ENCODE measurements at regions not wholly inside any gene's neighbourhood (a gene's known extent, or its start where the extent isn't known, plus 50 kb on each side); places are given as distances from the start of the nearest gene placed in this dataset.

- no peaks in the 10 kb centered on the region for H3K79me1 ChIP-seq (ENCODE audit: low read depth, low read length)
- H3K23ac ChIP-seq (ENCODE audit: insufficient read length): no peak overlapping the region
- POLR2A ChIA-PET (ENCODE audit: partially characterized antibody): no interaction called here
- FAIRE-seq: no peak
- no peak overlapping the region for H4K5ac ChIP-seq (ENCODE audit: insufficient read length, low read depth, low read length)
- no peak overlapping the region for H2BK5ac ChIP-seq (ENCODE audit: low read depth, low read length)
- H3K18ac ChIP-seq (ENCODE audit: extremely low read depth, low read length): no peak overlapping the region
- no peak overlapping the region for H3K4ac ChIP-seq (replicated peaks; ENCODE audit: insufficient read length, low read depth, low read length)
- H2BK20ac ChIP-seq (ENCODE audit: low read length): no peak overlapping the region
- H3K36me3 ChIP-seq (ENCODE audit: control insufficient read depth in 2 of 4, insufficient read depth in 4 of 4, low read length in 3 of 4): no peaks in the 10 kb centered on the region
- H3K56ac ChIP-seq (replicated peaks; ENCODE audit: insufficient read length, low read depth, low read length): no peak overlapping the region
- H3K9me3 ChIP-seq (ENCODE audit: insufficient read depth in 2 of 2, low read depth in 1 of 2, low read length in 1 of 2): no peaks in the 10 kb centered on the region
- H3K4me2 ChIP-seq (ENCODE audit: insufficient read depth in 1 of 2, low read depth in 2 of 2, low read length in 2 of 2): no peak overlapping the region
- H3K27me3 ChIP-seq (replicated peaks in 1 of 4; ENCODE audit: control insufficient read depth in 3 of 4, extremely low read depth in 1 of 4, insufficient read depth in 3 of 4, low read length in 3 of 4): peaks cover 0 to 1% (median 0%) of the 10 kb centered on the region in 4 experiments; a peak in 1 of 7 replicates
- H3K14ac ChIP-seq (ENCODE audit: insufficient read length): no peak overlapping the region
- H2AFZ ChIP-seq (ENCODE audit: low read length): no peak overlapping the region
- H3K9ac ChIP-seq (replicated peaks in 1 of 4; ENCODE audit: extremely low read depth in 1 of 4, low read depth in 3 of 4, low read length in 3 of 4): no peak overlapping the region
- no peaks in the 10 kb centered on the region for H3K79me2 ChIP-seq (ENCODE audit: control insufficient read depth in 1 of 2, insufficient read depth in 2 of 2, low read length in 2 of 2)
- CTCF ChIA-PET (ENCODE audit: partially characterized antibody): interaction anchor here (0.7 to 1.7 kb wide), 7 partner anchors 9 to 209 kb away, joined by 4 to 9 read pairs (median 4); no protein-coding TSS in a partner anchor
- H3K4me3 ChIP-seq (ENCODE audit: extremely low read depth in 1 of 4, insufficient read depth in 2 of 4, low read depth in 3 of 4, low read length in 4 of 4): no peak overlapping the region
- H2BK12ac ChIP-seq (ENCODE audit: low read depth, low read length): no peak overlapping the region
- no peak overlapping the region for H2BK120ac ChIP-seq (replicated peaks; ENCODE audit: low read depth, low read length)
- TF ChIP-seq POLR2AphosphoS5 (IDR thresholded peaks at IDR 0.05; ENCODE audit: low read depth, low read length) (no peak), CTCF (IDR thresholded peaks at IDR 0.05; ENCODE audit: control extremely low read depth in 1 of 3, insufficient read depth in 1 of 3, low read depth in 1 of 3, low read length in 3 of 3) (peak in 2 of 3 experiments; percentile 20 to 21; a peak in 2 of 4 replicates), CEBPB (IDR thresholded peaks at IDR 0.05; ENCODE audit: low read depth, low read length) (no peak), SRF (IDR thresholded peaks at IDR 0.05; ENCODE audit: low read depth, low read length) (no peak), BCL11A (IDR thresholded peaks at IDR 0.05; ENCODE audit: low read depth in 2 of 2, low read length in 2 of 2) (no peak), RXRA (IDR thresholded peaks at IDR 0.05; ENCODE audit: insufficient read depth, low read depth, low read length) (no peak), SP4 (IDR thresholded peaks at IDR 0.05; ENCODE audit: low read length) (no peak), RAD21 (IDR thresholded peaks at IDR 0.05 in 1 of 2, conservative IDR thresholded peaks at IDR 0.05 in 1 of 2; ENCODE audit: low read depth in 2 of 2, low read length in 2 of 2) (peak; percentile 48 to 55), SAP30 (IDR thresholded peaks at IDR 0.05; ENCODE audit: insufficient read depth, insufficient replicate concordance, low read length) (no peak), NANOG (IDR thresholded peaks at IDR 0.05; ENCODE audit: insufficient read depth, low read depth, low read length, poor library complexity, severe bottlenecking) (no peak), KDM1A (IDR thresholded peaks at IDR 0.05; ENCODE audit: borderline replicate concordance, low read length) (no peak), TCF12 (IDR thresholded peaks at IDR 0.05; ENCODE audit: low read depth, low read length) (no peak), SIRT6 (IDR thresholded peaks at IDR 0.05; ENCODE audit: low read length) (no peak)
- H4K91ac ChIP-seq (replicated peaks; ENCODE audit: insufficient read length, low read length): no peak overlapping the region
- no peak overlapping the region for H2AK5ac ChIP-seq (ENCODE audit: low read depth, low read length)
- H3K4me1 ChIP-seq (replicated peaks in 1 of 4; ENCODE audit: control insufficient read depth in 3 of 4, insufficient read depth in 4 of 4, low read length in 3 of 4): peaks cover 0 to 3% (median 0%) of the 10 kb centered on the region in 4 experiments; a peak in 1 of 7 replicates
- no peaks in the 10 kb centered on the region for H4K20me1 ChIP-seq (replicated peaks in 1 of 2; ENCODE audit: control insufficient read depth in 1 of 2, insufficient read depth in 2 of 2, low read length in 2 of 2)
- H2BK15ac ChIP-seq (ENCODE audit: low read length): no peak overlapping the region
- H4K8ac ChIP-seq (ENCODE audit: extremely low read depth, insufficient read depth, low read length): no peak overlapping the region
- no peak overlapping the region for H3K27ac ChIP-seq (ENCODE audit: low read depth, low read length)
- no peak for DNase-seq (ENCODE audit: low read depth in 1 of 2, low spot score in 2 of 2)
- H3K23me2 ChIP-seq (ENCODE audit: low read depth, low read length): no peaks in the 10 kb centered on the region
Measured at GRCh38 chr10:106401161-106401560, 763.3 kb downstream of the SORCS1 start.
